GM12865 (cell line): ENCODE measurements at regions not wholly inside any gene's neighbourhood (a gene's known extent, or its start where the extent isn't known, plus 50 kb on each side); places are given as distances from the start of the nearest gene placed in this dataset.
A peak's percentile ranks its signal among the peaks of the same experiment; 100 is the strongest.

Source experiments
- DNase-seq: peaks from one replicate; pipeline ENCODE4 v3.0.0; 2010; ENCODE audit warnings: low read depth
- H3K4me3 ChIP-seq: 2 replicates; pipeline ENCODE4 v1.5.1; 2011; ENCODE audit warnings: mild to moderate bottlenecking, low read depth, low read length, control low read depth
- CTCF ChIP-seq: IDR thresholded peaks from 2 replicates; pipeline ENCODE4 v1.5.1; 2011; ENCODE audit warnings: low read length, control low read depth, low read depth, inconsistent platforms; ENCODE audit not compliant: insufficient read depth; ENCODE audit errors: missing control alignments

- DNase-seq = no peak
- TF ChIP-seq CTCF = no peak
- no peak overlapping the region for H3K4me3 ChIP-seq
These were observed 241.8 kb upstream of the PRDM1 start for GRCh38 chr6:105844275-105844883.

GRCh38 chr6:105839266-105839665 is 246.9 kb upstream of the PRDM1 start:
- no peak for TF ChIP-seq CTCF
- H3K4me3 ChIP-seq = no peak overlapping the region
- no peak for DNase-seq

GRCh38 chr6:105838171-105838570 is 248.0 kb upstream of the PRDM1 start:
- DNase-seq = no peak
- TF ChIP-seq CTCF = no peak
- H3K4me3 ChIP-seq = no peak overlapping the region

GRCh38 chr6:105836889-105837288 is 249.2 kb upstream of the PRDM1 start:
- DNase-seq = no peak
- no peak for TF ChIP-seq CTCF
- no peak overlapping the region for H3K4me3 ChIP-seq

- no peak for TF ChIP-seq CTCF
- H3K4me3 ChIP-seq = no peak overlapping the region
- no peak for DNase-seq
These were observed 249.8 kb upstream of the PRDM1 start for GRCh38 chr6:105836379-105836778.

GRCh38 chr6:105835373-105835772 is 250.8 kb upstream of the PRDM1 start:
- peak; percentile 61 for DNase-seq
- peak; percentile 42 for TF ChIP-seq CTCF
- no peak overlapping the region for H3K4me3 ChIP-seq
